HEK293T (cell line): ENCODE measurements at regions not wholly inside any gene's neighbourhood (a gene's known extent, or its start where the extent isn't known, plus 50 kb on each side); places are given as distances from the start of the nearest gene placed in this dataset.

Experiments
- BHLHE40 ChIP-seq: fragments of 450-650 bp; IDR thresholded peaks from 2 replicates; pipeline ENCODE4 v1.6.1; 2016; ENCODE audit warnings: mild to moderate bottlenecking, moderate library complexity, borderline replicate concordance
- LEF1 ChIP-seq: fragments of 450-650 bp; IDR thresholded peaks from 2 replicates; pipeline ENCODE4 v1.6.1; 2017; ENCODE audit warnings: mild to moderate bottlenecking, borderline replicate concordance

DNA sequence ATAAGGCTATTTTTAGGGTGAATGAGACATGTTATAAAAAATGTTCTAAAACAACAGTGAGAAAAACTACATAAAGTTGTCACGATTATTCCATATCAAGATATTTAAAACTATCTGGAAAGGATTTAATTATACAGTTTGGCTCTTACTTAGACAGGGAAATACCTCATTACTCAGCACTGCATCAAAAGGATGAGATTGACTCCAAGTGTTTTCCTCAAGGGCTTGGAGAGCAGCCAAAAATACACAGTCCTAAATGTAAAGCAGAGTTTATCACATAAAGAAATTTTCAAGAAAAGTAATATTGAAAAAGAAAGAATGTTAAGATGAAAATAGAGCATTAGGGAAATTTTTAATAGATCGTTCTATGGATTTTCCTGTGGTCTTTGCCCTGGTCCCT, 285.5 kb upstream of the NETO1 start:
- TF ChIP-seq LEF1 (no peak), BHLHE40 (no peak)
